CD4-positive, alpha-beta T cell (primary cell): ENCODE measurements at regions not wholly inside any gene's neighbourhood (a gene's known extent, or its start where the extent isn't known, plus 50 kb on each side); places are given as distances from the start of the nearest gene placed in this dataset.
A peak's percentile ranks its signal among the peaks of the same experiment; 100 is the strongest.
"Not testable (repeated sequence)": the region's sequence is repeated elsewhere in the genome, so short reads cannot be mapped to it uniquely, and the experiment has no call there.

Experiments
- ATAC-seq: fragments of 200-7000 bp; cut with Tn5 transposase; one replicate; pipeline ENCODE4 v1.10.0; 2022; ENCODE audit warnings: mild to moderate bottlenecking; ENCODE audit not compliant: poor library complexity
- CTCF ChIA-PET: fragments of 350-600 bp; sonication (Branson Sonifier 250); formaldehyde crosslinking; loops from one replicate; lab custom pipeline; 2021; ENCODE audit warnings: antibody characterized with exemption, inconsistent platforms; lab: Charles Lee
- POLR2A ChIA-PET: fragments of 350-600 bp; sonication (Branson Sonifier 250); formaldehyde crosslinking; loops from one replicate; lab custom pipeline; 2021; ENCODE audit warnings: antibody characterized with exemption, inconsistent platforms; lab: Charles Lee
- DNase-seq, 14 experiments: peaks; one replicate each; pipeline ENCODE4 v3.0.0-alpha.2; 2013 to 2020; ENCODE audit warnings: mixed read lengths in 2 of 14
- H3K27ac ChIP-seq, 2 donors: one replicate each; pipeline versions ENCODE4 v1.5.1 to v1.7.0; 2013; ENCODE audit warnings: low read length in 2 of 2, low read depth in 1 of 2, mild to moderate bottlenecking in 1 of 2
- H3K27me3 ChIP-seq, 2 experiments: 1 replicate in 1 of 2; 2 replicates in 1 of 2; pipeline versions ENCODE4 v1.6.1 to v1.7.0; 2013; ENCODE audit warnings: low read length in 2 of 2, control low read depth in 1 of 2, mild to moderate bottlenecking in 1 of 2, moderate library complexity in 1 of 2; ENCODE audit not compliant: insufficient read depth in 2 of 2, control insufficient read depth in 1 of 2
- H3K36me3 ChIP-seq: one replicate; pipeline ENCODE4 v1.6.1; 2013; ENCODE audit warnings: low read length, control low read depth; ENCODE audit not compliant: insufficient read depth
- H3K4me1 ChIP-seq: one replicate; pipeline ENCODE4 v1.6.1; 2013; ENCODE audit warnings: low read length, control low read depth; ENCODE audit not compliant: insufficient read depth
- H3K4me3 ChIP-seq: one replicate; pipeline ENCODE4 v1.5.1; 2013; ENCODE audit warnings: mild to moderate bottlenecking, low read length, moderate library complexity
- H3K9me3 ChIP-seq, 2 experiments: 1 replicate in 1 of 2; 2 replicates in 1 of 2; pipeline versions ENCODE4 v1.6.1 to v1.7.0; 2013; ENCODE audit warnings: low read length in 2 of 2, mild to moderate bottlenecking in 2 of 2, control low read depth in 1 of 2, moderate library complexity in 1 of 2; ENCODE audit not compliant: control insufficient read depth in 1 of 2, insufficient read depth in 1 of 2
- H3K27ac Mint-ChIP-seq: one replicate; pipeline ENCODE4 v1.8.0; 2020; ENCODE audit warnings: mixed read lengths
- H3K27me3 Mint-ChIP-seq: one replicate; pipeline ENCODE4 v1.8.0; 2021; ENCODE audit warnings: mixed read lengths
- H3K36me3 Mint-ChIP-seq: one replicate; pipeline ENCODE4 v1.8.0; 2021; ENCODE audit warnings: low read depth, mixed read lengths
- H3K4me1 Mint-ChIP-seq: one replicate; pipeline ENCODE4 v1.8.0; 2021; ENCODE audit warnings: low read depth, mixed read lengths
- H3K4me3 Mint-ChIP-seq: one replicate; pipeline ENCODE4 v1.8.0; 2020; ENCODE audit warnings: mild to moderate bottlenecking, mixed read lengths
- H3K9me3 Mint-ChIP-seq: one replicate; pipeline ENCODE4 v1.8.0; 2020; ENCODE audit warnings: mixed read lengths
- intact Hi-C, 2 experiments: fragments of 100-400 bp; cut with DNase I in 1 of 2; cut with micrococcal nuclease in 1 of 2; formaldehyde crosslinking; loops; one replicate each; pipeline versions ENCODE4 v1.15.1 to v1.9.0; 2023 to 2025; cut with DNase I, micrococcal nuclease
- TF ChIP-seq, protein P1 (sequence below): fragments of 200-600 bp; IDR thresholded peaks from one replicate; pipeline ENCODE4 v1.8.0; 2022; ENCODE audit warnings: antibody characterized with exemption, mild to moderate bottlenecking

DNA sequence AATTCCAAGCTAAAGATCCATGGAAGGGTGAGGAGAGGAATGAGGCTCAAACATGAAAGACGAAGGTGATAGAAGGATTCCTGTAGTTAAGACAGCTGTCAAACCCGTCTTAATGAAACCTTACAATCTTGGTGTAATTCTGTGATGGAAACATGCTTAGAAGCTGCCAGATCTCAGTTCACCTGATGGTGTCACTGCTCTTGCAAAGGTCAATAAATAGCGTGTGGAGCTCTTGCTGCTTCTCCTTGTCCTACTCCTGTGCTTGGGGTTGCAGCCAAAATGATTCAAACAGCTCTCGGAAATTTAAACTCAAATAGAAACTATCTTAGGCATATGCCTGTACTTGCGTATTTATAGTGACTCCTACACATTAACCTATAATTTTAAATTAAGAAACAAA, 1705.0 kb downstream of the OLFM4 start:
- Histone ChIP-seq H3K4me1 (no peaks in the 10 kb centered on the region), H3K27me3 (no peaks in the 10 kb centered on the region), H3K4me3 (no peak overlapping the region), H3K36me3 (no peaks in the 10 kb centered on the region), H3K9me3 (peaks cover 0 to 13% of the 10 kb centered on the region in 2 experiments), H3K27ac (no peak overlapping the region)
- ChIA-PET POLR2A (no interaction called here), CTCF (no interaction called here)
- H3K27me3 Mint-ChIP-seq, result no peaks in the 10 kb centered on the region
- TF ChIP-seq, protein P1, sequence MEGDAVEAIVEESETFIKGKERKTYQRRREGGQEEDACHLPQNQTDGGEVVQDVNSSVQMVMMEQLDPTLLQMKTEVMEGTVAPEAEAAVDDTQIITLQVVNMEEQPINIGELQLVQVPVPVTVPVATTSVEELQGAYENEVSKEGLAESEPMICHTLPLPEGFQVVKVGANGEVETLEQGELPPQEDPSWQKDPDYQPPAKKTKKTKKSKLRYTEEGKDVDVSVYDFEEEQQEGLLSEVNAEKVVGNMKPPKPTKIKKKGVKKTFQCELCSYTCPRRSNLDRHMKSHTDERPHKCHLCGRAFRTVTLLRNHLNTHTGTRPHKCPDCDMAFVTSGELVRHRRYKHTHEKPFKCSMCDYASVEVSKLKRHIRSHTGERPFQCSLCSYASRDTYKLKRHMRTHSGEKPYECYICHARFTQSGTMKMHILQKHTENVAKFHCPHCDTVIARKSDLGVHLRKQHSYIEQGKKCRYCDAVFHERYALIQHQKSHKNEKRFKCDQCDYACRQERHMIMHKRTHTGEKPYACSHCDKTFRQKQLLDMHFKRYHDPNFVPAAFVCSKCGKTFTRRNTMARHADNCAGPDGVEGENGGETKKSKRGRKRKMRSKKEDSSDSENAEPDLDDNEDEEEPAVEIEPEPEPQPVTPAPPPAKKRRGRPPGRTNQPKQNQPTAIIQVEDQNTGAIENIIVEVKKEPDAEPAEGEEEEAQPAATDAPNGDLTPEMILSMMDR, result no peak
- peaks cover 17% of the 10 kb centered on the region for H3K9me3 Mint-ChIP-seq
- no peak overlapping the region for H3K4me3 Mint-ChIP-seq
- no peak for DNase-seq
- no peak for ATAC-seq
- no peaks in the 10 kb centered on the region for H3K4me1 Mint-ChIP-seq
- no peak overlapping the region for H3K27ac Mint-ChIP-seq
- intact Hi-C loops, result no loop called here
- H3K36me3 Mint-ChIP-seq, result no peaks in the 10 kb centered on the region

GRCh38 chr13:54737211-54737610, 1708.6 kb downstream of the OLFM4 start:
- H3K36me3 Mint-ChIP-seq, H3K4me1 ChIP-seq, CTCF ChIA-PET, H3K9me3 Mint-ChIP-seq, H3K27me3 ChIP-seq, H3K4me1 Mint-ChIP-seq, intact Hi-C loops, H3K27me3 Mint-ChIP-seq, H3K36me3 ChIP-seq, H3K27ac Mint-ChIP-seq, POLR2A ChIA-PET, H3K4me3 Mint-ChIP-seq, H3K27ac ChIP-seq, ATAC-seq, H3K4me3 ChIP-seq: not testable (repeated sequence)
- peak in 1 of 14 experiments; percentile 2 for DNase-seq
- peaks cover 0 to 13% of the 10 kb centered on the region in 2 experiments for H3K9me3 ChIP-seq

- ChIA-PET POLR2A (no interaction called here), CTCF (no interaction called here)
- Mint-ChIP-seq H3K4me1 (no peaks in the 10 kb centered on the region), H3K27me3 (no peaks in the 10 kb centered on the region), H3K4me3 (no peak overlapping the region), H3K27ac (no peak overlapping the region), H3K36me3 (no peaks in the 10 kb centered on the region), H3K9me3 (peaks cover 7% of the 10 kb centered on the region)
- ATAC-seq (no peak), DNase-seq (no peak)
- H3K9me3 ChIP-seq, result no peaks in the 10 kb centered on the region
- intact Hi-C loops, result no loop called here
- no peaks in the 10 kb centered on the region for H3K36me3 ChIP-seq
- no peak overlapping the region for H3K4me3 ChIP-seq
- H3K4me1 ChIP-seq, result no peaks in the 10 kb centered on the region
- H3K27me3 ChIP-seq, result no peaks in the 10 kb centered on the region
- H3K27ac ChIP-seq, result no peak overlapping the region
- TF ChIP-seq, protein P1, result no peak
These were observed 1714.4 kb downstream of the OLFM4 start for GRCh38 chr13:54742984-54743383.

DNA sequence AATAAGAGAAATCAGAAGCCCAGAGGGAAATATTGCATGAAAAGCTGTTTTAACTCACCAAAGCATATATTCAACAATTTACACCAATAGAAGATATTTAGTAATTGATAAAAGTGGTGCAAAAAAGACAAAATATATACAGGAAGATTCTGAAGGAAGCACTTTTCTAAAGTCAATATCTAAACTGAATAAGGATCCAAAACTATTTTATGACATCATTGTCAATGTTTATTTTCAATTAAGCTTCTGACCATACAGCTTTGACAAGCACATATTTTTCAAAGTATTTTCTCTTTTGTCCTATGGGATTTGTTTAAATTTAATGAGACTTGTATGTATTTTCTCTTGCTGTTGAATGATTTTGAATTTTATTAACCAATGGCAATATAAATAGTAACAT, 1716.1 kb downstream of the OLFM4 start:
- CTCF ChIA-PET, result no interaction called here
- no peak overlapping the region for H3K27ac Mint-ChIP-seq
- intact Hi-C loops, result no loop called here

More for the DNA sequence above, 1716.1 kb downstream of the OLFM4 start:
- Histone ChIP-seq H3K9me3 (no peaks in the 10 kb centered on the region), H3K4me3 (no peak overlapping the region), H3K27ac (no peak overlapping the region), H3K4me1 (no peaks in the 10 kb centered on the region), H3K36me3 (no peaks in the 10 kb centered on the region), H3K27me3 (no peaks in the 10 kb centered on the region)
- Mint-ChIP-seq H3K36me3 (no peaks in the 10 kb centered on the region), H3K4me1 (no peaks in the 10 kb centered on the region), H3K4me3 (no peak overlapping the region), H3K9me3 (peaks cover 8% of the 10 kb centered on the region), H3K27me3 (no peaks in the 10 kb centered on the region)
- DNase-seq, result no peak
- TF ChIP-seq, protein P1, result no peak
- no peak for ATAC-seq
- POLR2A ChIA-PET, result no interaction called here
